ENCODE measurements at regions not wholly inside any gene's neighbourhood (a gene's known extent, or its start where the extent isn't known, plus 50 kb on each side); places are given as distances from the start of the nearest gene placed in this dataset.

GRCh38 chr3:56971261-56971660 is 89.2 kb upstream of the SPATA12 start:
- Histone ChIP-seq H4K20me1 (ENCODE audit: insufficient read depth, low read length) (no peaks in the 10 kb centered on the region), H3K4me1 (ENCODE audit: control insufficient read depth in 1 of 2, insufficient read depth in 2 of 2, low read length in 2 of 2) (peaks cover 9 to 11% of the 10 kb centered on the region in 2 donors), H2AFZ (ENCODE audit: insufficient read depth, low read depth, low read length, poor library complexity, severe bottlenecking) (no peak overlapping the region), H3K9me3 (replicated peaks in 1 of 2; ENCODE audit: control insufficient read depth in 1 of 2, insufficient read depth in 1 of 2, low read length in 2 of 2) (no peaks in the 10 kb centered on the region), H3K27me3 (ENCODE audit: control insufficient read depth in 2 of 2, insufficient read depth in 2 of 2, low read length in 2 of 2) (no peaks in the 10 kb centered on the region), H3K27ac (ENCODE audit: low read depth in 1 of 2, low read length in 2 of 2) (no peak overlapping the region), H3K4me2 (replicated peaks; ENCODE audit: extremely low read depth, low read length, poor library complexity, severe bottlenecking) (no peak overlapping the region), H3K4me3 (replicated peaks in 1 of 3; ENCODE audit: low read depth in 2 of 3, low read length in 3 of 3) (no peak overlapping the region), H3K36me3 (replicated peaks in 1 of 2; ENCODE audit: control insufficient read depth in 1 of 2, insufficient read depth in 2 of 2, low read length in 2 of 2) (no peaks in the 10 kb centered on the region), H3K79me2 (ENCODE audit: insufficient read depth, low read length) (no peaks in the 10 kb centered on the region), H3K9ac (ENCODE audit: insufficient read depth, low read length, poor library complexity, severe bottlenecking) (no peak overlapping the region)
- WGBS (ENCODE audit: insufficient coverage), result 100% methylated on average over 5 of the region's 12 CpGs
- H3K27me3 Mint-ChIP-seq (ENCODE audit: low read depth in 3 of 3), result peaks cover 0 to 11% (median 2%) of the 10 kb centered on the region in 3 donors
- no peak overlapping the region for H3K4me3 Mint-ChIP-seq
- DNase-seq, result no peak
- peaks cover 14% of the 10 kb centered on the region for H3K4me1 Mint-ChIP-seq
- intact Hi-C loops (cut with micrococcal nuclease), result no loop called here
- H3K36me3 Mint-ChIP-seq, result no peaks in the 10 kb centered on the region
- no peak for TF ChIP-seq CTCF (IDR thresholded peaks at IDR 0.05)
- no peak overlapping the region for H3K27ac Mint-ChIP-seq
- H3K9me3 Mint-ChIP-seq, result peaks cover 0 to 2% (median 0%) of the 10 kb centered on the region in 7 donors

GRCh38 chr3:56970461-56970879 is 90.0 kb upstream of the SPATA12 start:
- no peak for TF ChIP-seq CTCF (IDR thresholded peaks at IDR 0.05)
- Mint-ChIP-seq H3K4me3 (peak overlapping the region in 1 of 2 donors; percentile 70), H3K4me1 (peaks cover 14% of the 10 kb centered on the region), H3K9me3 (peaks cover 0 to 2% (median 0%) of the 10 kb centered on the region in 7 donors), H3K36me3 (no peaks in the 10 kb centered on the region), H3K27me3 (ENCODE audit: low read depth in 3 of 3) (peaks cover 0 to 9% (median 0%) of the 10 kb centered on the region in 3 donors), H3K27ac (peak overlapping the region in 3 of 7 donors; percentile 45 to 61 (median 57))
- intact Hi-C loops (cut with micrococcal nuclease), result no loop called here
- Histone ChIP-seq H2AFZ (ENCODE audit: insufficient read depth, low read depth, low read length, poor library complexity, severe bottlenecking) (peak overlapping the region; percentile 60), H3K4me2 (replicated peaks; ENCODE audit: extremely low read depth, low read length, poor library complexity, severe bottlenecking) (no peak overlapping the region), H3K27ac (ENCODE audit: low read depth in 1 of 2, low read length in 2 of 2) (no peak overlapping the region), H4K20me1 (ENCODE audit: insufficient read depth, low read length) (no peaks in the 10 kb centered on the region), H3K4me1 (ENCODE audit: control insufficient read depth in 1 of 2, insufficient read depth in 2 of 2, low read length in 2 of 2) (peaks cover 9 to 11% of the 10 kb centered on the region in 2 donors), H3K4me3 (replicated peaks in 1 of 3; ENCODE audit: low read depth in 2 of 3, low read length in 3 of 3) (no peak overlapping the region), H3K27me3 (ENCODE audit: control insufficient read depth in 2 of 2, insufficient read depth in 2 of 2, low read length in 2 of 2) (no peaks in the 10 kb centered on the region), H3K79me2 (ENCODE audit: insufficient read depth, low read length) (no peaks in the 10 kb centered on the region), H3K9me3 (replicated peaks in 1 of 2; ENCODE audit: control insufficient read depth in 1 of 2, insufficient read depth in 1 of 2, low read length in 2 of 2) (no peaks in the 10 kb centered on the region), H3K9ac (ENCODE audit: insufficient read depth, low read length, poor library complexity, severe bottlenecking) (no peak overlapping the region), H3K36me3 (replicated peaks in 1 of 2; ENCODE audit: control insufficient read depth in 1 of 2, insufficient read depth in 2 of 2, low read length in 2 of 2) (no peaks in the 10 kb centered on the region)
- WGBS (ENCODE audit: insufficient coverage), result 0% methylated on average over 5 of the region's 7 CpGs
- DNase-seq, result peak; percentile 23 to 45 (median 42)
